NCI-H526 (cell line): ENCODE measurements at regions not wholly inside any gene's neighbourhood (a gene's known extent, or its start where the extent isn't known, plus 50 kb on each side); places are given as distances from the start of the nearest gene placed in this dataset.
"Not testable (repeated sequence)": the region's sequence is repeated elsewhere in the genome, so short reads cannot be mapped to it uniquely, and the experiment has no call there.

ENCODE experiments used
- DNase-seq, 2 experiments: peaks; one replicate each; lab custom pipeline; 2025; lab: John Stamatoyannopoulos, UW

DNA sequence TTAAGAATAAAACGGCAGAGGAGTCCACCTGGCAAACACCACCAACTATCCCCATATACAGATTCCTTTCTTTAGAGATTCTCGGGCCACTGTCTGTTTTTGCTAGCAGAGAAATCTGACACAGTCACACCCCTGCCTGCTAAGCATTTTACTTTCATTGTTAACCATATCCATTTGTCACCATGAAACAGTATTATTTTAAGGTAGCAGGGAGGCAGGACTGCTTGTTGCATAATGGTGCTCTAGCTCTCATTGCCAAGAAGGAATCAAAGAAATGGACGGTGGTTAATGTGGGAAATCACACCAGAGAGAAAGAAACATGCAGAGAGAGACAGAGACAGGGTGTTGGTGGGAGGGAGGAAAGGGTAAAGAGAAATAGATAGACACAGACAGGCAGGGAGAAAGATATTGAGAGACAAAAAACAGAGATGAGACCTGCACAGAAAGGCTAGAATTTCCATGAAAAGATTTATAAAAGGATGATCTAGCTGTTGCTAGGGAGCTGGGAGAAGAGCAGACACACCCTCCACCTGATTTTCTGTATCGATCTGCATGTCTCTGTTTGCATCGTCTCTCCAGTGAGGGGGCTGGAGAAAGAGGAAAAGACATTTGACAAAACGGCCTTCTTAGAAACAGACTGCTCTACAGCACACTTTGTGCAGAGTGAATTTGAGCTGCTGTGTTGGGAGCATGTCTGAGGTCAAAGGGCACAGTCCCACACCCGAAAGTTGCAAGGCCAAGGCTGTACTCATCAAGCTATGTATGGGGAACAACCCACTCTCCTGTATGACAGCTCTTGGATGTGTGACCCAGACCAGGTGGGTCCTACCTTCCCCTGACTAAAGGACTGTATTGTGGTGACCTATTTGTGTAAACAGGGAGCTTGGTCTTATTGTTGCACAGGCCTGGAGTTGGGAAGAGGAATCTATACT lies 303.1 kb downstream of the FZD1 start:
- no peak for DNase-seq

DNA sequence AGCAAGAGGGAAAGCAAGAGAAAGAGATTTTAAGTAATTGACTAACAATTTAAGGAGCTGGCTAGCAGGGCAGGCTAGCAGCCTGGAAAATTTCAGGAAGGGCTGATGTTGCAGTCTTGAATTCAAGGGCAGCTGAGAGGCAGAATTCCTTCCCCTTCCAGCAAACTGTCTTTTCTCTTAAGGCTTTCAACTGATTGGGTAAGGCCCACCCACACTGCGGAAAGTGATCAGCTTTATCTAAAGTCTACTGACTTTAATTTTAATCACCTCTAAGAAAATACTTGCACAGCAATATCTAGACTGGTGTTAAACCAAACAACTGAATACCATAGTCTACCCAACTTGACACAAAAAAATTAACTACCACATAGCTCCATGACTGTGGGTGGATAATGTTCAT lies 303.9 kb downstream of the FZD1 start:
- DNase-seq, result no peak

DNA sequence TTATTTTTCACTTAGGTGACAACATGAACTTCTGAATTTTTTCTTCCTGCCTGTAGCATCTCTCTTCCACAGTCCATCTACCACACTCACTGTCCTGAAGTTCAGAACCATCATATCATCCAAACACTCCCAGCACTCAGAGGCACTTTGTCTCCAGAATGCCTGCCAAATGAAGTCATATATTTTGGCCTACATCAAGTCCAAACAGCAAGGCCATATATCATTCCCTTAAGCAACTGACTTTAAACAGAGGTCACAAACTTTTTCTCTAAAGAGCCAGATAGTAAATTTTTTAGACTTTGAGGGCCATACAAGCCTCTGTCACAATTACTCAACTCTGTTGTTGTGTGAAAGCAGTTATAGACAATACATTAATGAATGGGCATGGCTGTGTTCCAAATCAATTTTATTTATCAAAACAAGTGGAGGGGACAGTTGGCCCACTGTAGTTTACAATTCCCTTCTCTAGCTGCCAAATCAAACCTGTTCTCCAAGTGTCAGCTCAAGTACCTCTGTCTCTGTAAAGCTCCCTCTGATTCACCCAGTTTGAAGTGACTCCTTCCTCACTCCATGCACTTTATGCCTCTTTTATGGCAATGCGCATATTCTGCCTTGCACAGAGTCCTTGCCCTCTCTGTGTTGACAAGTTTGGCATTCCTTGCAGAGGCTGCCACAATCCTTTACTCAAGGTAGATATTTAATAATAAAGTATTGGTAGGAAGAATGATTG lies 305.7 kb downstream of the FZD1 start:
- DNase-seq, result no peak

DNA sequence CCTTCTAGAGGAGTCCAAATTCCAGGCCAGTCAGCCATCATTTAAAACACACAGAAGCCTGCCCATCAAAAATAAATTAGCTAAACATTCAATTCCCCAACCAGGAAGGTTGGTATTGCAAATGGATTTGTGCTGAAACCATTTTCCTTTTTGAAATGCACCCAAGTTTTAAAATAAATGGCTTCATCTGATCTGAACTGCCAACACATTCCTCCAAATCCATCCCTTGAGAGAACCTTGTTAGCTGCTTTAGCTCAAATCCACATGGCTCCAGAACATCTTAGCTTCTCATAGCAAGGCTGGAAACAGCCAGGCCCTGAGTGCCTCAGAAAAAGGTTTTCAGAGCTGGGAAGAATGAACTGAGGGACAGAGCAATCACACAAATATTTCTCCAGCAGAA lies 306.3 kb downstream of the FZD1 start:
- DNase-seq, result no peak

DNA sequence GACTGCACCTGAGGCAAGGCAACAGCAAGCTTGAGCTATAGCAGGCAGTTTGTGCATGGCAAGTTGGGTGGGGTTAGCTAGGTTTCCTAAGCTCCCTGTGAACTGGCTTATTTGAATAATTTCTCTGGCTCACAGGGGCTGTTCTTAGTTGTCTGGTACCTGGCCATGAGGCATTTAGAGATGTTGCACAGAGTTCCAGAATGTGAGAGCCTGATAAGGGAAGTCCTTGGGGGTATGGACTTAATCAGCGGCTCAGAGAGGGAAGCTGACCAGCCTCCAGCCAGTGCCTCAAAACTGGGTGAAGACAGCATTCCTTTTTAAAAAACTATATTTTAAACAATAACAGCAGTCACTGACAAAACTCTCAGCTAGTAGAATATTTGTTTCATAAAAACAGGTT lies 307.4 kb downstream of the FZD1 start:
- DNase-seq, result peak; percentile 92 to 95

DNA sequence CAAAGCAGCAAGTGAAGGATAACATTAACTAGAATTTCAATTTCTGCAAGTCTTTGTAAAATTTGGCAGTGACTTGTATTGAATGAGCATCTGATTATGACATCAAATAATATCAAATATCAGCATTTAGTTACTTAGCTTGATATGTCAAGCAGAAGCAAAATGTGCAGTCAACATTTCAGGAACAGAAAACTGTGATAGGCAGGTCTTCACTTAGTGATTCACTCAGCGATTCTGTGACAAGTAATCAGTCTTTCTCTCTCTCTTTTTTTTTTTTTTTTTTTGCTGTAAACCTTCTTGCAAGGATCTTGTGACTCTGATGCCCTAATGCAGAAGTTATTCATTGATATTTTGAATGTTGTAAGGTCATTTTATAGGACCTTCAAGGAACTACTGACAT lies 307.1 kb downstream of the MTERF1 start:
- no peak for DNase-seq

DNA sequence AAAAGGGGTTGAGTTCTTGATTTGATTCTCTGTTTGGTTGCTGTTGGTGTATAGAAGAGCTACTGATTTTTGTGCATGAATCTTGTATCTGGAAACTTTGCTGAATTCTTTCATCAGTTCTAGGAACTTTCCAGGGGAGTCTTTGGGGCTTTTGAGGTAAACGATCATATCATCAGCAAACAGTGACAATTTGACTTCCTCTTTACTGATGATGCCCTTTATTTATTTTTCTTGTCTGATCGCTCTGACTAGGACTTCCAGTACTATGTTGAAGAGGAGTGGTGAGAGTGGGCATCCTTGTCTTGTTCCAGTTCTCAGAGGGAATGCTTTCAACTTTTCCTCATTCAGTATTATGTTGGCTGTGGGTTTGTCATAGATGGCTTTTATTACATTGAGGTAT lies 304.0 kb downstream of the MTERF1 start:
- not testable (repeated sequence) for DNase-seq

DNA sequence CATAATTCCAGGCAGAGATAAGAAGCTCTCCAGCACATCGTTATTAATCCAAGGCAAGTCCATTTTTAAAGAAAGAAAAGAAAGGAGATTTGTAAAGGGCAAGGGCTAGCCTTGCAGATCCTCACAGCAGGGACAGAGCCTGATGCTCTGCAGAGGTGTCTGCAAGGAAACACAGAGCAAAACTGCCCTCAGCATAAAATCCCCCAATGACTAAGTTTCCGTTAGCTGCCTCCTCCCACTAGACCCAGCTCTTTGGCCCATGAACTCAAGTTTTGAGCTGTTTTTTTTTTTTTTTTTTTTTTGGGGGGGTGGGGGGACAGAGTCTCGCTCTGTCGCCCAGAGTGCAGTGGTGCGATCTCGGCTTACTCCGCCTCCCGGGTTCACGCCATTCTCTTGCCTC lies 300.7 kb downstream of the MTERF1 start:
- DNase-seq, result no peak

DNA sequence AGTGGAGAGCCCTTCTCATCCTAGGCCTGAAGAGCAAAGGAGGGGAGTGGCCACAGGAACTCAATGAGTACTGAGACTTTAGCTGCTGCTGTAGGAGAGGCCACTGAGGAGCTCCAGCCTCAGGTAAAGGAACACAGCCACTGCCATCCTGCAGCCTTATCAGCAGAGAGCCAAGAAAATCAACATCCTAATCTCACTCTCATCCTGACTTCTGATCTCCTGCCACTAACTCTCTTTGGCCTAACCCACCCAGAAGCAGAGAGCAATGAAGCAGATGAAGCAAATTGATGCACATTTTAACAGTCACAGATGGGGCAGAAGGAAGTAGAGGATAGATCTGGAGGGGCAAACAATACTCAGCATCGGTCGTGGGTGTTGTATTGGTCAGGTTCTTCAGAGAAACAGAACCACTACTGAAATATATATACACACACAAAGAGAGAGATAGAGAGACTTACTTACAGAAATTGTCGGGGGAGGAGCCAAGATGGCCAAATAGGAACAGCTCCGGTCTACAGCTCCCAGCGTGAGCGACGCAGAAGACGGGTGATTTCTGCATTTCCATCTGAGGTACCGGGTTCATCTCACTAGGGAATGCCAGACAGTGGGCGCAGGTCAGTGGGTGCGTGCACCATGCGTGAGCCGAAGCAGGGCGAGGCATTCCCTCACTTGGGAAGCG lies 297.6 kb downstream of the MTERF1 start:
- no peak for DNase-seq

DNA sequence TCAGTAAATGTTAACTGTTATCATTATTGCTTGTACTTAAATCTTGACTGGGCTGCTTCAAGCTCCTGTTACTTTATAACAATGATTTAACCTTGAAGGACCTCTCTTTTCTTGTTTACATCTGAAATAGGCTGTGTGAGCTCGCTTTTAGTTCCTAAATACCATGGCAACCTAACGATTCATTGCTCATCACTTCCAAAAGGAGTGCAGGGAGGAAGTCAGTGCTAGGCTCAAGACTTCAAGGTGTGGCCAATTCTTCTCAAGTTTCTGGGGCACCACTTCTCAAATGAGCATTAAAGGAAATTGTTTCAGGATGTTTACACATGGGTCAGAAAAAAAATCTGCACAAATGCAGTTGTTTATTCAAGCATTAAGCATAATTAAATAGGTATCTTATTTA lies 284.2 kb downstream of the MTERF1 start:
- DNase-seq, result no peak

DNA sequence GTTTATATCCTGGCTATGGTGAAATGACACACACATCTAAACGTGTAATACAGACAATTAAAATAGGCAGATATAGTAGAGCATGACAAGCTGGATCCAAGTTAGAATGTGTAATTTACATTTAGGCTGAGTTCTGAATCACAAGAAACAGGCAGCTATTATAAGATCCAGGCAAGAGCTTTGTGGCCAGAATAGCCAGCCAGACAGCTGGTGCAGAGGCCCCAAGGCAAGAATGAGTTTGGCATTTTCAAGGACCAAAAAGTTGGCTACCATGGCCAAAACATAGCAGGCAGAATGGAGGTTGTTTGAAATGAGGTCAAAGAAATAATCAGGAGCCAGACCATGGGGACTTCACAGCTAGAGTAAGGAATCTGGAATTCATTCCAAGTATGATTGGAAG lies 281.7 kb downstream of the MTERF1 start:
- no peak for DNase-seq

DNA sequence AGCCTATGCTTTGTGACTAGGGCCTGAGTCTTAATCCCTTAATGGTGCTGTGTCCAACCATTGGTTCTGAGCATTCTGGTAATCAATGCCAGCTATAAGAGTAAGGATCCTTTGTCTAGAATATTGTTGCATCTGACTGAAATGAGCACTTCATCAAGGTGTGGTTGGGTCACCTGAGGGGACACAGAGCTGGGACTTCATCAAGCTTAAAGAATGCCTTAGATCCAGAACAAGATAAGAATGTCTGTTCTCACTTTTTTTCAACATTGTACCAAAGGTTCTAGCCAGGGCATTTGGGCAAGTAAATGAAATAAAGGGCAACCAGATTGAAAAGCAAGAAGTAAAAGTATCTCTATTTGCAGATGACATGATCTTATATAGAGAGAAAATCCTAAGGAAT lies 280.4 kb downstream of the MTERF1 start:
- no peak for DNase-seq

DNA sequence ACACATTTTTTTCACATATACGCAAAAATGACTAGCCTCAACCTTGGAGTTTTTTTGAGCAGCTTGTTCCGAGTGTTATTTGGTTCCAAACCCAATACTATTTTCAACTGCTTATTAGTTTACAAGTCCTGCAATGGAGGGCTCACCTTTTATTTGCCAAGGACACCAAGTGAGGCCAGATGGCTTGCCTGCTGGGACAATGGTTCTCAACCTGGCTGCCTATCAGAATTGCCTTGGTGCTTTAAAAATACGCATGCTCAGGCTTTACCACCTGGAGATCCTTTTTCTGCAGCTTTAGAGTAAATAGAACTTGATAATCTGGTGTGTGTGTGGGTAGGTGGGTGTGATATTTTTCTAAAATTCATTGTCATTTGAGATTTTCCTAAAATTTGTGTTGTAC lies 276.8 kb downstream of the MTERF1 start:
- DNase-seq, result no peak

DNA sequence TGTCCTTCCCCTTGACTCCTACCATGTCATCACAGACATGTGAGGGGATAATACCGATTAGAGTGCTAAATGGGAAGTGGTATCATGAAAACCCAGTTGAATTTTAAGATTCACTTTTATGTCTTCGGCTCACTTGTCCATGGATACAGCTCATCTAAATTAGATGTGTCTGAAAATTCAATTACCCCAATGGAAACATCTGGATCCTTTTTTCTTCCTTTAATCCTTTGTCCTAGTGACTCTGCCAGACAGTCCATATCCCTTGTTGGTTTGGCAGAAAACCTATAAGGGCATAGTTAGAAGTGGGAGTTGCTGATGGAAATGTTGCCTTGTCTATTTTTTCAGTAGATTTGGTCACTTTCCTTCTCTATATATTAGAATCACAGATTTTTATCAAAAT lies 271.9 kb downstream of the MTERF1 start:
- DNase-seq, result no peak

DNA sequence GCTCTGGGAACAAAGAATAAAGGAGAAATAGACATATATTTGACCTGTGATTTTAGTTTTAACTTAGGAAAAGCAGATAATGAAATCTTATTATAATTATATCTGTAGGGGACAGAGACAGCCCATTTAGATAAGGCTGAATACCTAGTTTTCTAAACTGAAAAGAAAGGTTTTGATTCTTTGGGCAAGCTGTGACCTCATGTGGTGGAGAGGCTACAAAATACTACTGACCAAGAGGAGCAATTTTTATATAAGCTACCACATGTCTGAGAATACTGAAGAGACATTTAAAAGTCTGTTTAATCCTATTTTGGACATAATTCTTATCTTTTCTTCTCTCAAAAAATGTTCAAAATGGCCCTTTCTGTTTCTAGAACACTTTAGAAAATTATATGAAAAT lies 271.0 kb downstream of the MTERF1 start:
- DNase-seq, result peak in 1 of 2 experiments; percentile 19

DNA sequence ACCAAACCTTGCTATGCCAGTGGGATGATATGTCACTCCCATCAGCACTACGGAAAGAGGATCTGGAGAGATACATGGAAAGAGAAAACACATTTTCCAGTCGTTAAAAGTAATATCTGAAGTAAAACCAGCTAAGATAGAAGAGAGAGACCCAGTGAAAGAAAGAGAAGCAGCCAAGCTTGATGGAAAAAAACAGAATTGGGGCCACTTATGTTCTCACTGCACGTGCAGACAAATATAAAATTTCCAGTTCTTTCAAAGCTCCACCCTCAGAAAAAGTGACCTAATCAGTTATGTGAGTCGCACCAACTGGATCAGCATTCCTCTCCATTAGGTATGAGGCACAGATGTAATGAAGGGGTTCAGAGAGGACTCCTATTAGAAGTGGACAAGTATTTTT lies 266.1 kb downstream of the MTERF1 start:
- no peak for DNase-seq

DNA sequence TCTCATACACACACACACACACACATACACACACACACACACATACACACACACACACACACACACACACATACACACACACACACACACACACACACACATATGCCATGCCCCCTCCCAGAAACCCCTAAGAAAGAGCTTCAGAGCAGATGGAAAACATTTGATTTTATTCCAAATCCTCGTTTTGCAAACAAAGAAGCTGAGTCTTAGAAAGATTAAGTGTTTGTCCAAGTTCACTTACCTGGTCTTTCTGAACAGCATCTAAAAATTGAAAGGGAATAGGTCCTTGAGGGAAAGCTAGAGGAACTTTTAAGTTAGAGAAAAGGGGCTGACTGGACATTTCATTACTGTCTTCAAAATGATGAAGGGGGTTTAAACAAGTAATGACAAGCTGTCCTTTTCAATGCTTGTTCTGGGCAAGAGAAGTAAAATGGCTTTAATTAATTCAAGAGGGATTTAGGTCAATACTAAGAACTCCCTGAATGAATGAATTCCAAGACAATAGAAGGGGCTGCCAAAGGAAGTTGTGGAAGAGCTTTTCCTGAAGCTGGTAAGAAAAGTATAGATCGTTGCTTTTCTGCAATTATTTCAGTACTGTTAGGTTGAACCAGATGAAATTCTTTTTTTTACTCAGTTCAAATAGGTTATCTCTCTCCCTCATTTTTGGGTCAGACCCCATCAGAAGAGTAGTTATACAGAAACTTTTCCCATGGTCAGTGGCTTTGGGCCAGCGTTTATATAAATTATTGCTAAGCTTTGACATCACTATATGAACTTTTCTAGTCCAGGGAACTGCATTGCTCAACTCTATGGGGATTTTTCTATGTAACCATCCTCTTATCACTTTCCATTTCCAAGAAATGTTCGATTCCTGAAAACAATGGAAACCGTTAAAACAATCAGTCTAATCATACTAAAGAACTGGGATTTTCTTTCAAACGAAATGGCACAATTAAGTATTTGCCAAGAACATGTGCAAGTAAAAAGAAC lies 261.4 kb downstream of the MTERF1 start:
- DNase-seq, result no peak

DNA sequence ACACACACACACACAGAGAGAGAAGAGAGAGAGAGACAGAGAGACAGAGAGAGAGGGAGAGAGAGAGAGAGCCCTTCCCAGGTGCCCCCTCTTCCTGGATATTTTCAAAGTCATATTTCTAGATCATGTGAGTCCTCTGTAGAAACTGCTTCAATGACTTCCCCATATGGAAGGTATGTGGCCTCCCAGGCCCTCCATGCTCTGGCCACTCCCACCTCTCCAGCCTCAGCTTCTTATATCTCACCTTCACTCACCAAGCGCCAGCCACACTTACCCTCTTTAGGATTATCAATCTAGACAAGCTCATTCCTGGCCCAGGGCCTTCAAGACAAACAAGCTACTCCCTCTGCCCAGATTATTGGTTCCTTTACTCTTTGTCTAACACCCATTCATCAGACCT lies 259.7 kb downstream of the MTERF1 start:
- no peak for DNase-seq

DNA sequence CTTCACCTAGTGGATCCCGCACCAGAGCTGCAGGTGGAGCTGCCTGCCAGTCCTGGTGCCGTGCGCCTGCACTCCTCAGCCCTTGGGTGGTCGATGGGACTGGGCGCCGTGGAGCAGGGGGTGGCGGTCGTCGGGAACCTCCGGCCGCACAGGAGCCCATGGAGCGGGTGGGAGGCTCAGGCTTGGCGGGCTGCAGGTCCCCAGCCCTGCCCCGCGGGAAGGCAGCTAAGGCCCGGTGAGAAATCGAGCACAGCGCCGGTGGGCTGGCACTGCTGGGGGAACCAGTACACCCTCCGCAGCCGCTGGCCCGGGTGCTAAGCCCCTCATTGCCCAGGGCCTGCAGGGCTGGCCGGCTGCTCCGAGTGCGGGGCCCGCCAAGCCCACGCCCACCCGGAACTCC lies 253.2 kb downstream of the MTERF1 start:
- not testable (repeated sequence) for DNase-seq

DNA sequence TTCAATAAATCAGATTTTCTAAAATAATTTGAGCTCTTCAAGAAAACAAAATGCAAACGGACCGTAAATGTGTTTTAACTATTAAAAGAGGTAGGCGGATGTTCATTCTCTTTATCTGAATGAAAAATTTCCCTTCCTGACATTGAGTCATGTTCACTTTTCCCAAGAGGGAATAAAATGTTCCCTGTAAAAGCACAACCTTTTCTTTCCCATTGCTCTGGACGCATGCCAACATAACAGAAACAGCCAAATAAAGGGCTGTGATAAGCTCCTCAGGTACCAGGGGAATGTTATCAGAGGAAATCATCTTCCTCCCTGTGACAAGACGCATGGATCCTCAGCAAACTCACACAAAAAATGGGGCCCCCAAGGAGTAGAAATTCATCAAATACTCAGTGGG lies 251.8 kb downstream of the MTERF1 start:
- no peak for DNase-seq

DNA sequence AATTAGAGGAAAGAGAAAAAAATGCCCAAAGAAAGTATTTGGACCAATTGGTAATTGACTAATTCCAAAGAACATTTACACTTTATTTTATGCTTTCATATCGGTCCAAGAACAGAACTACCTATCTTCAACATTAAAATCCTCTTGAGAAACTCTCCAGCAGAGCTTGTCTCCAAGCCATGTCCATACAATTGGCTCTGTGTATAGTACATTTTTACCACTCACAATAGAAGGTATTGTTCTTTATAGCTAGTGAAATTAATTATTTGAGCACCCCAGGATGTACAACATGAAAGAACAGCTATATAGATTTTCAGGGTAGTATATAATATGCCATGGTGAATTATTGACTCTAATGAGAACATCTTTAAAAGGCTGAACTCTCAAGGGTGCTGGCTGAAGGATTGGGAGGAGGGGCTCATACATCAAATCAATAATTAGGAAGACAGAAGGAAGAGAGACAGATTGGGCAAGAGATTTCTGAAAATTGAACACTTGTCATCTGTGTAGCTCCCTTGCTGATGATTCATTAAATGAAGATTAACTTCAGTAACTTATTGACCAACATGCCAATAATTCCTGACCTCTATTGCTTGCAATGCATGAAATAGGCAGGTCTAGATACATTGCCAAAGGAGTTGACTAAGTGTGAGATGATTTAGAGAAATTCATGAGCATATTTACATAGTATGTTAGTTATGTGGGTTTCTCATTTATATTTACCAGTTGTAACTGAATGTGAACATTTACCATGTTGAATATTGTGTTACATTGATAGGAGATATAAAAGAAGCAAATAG lies 249.7 kb downstream of the MTERF1 start:
- DNase-seq, result no peak
